Small intestine (tissue), 7 donors: ENCODE measurements at regions not wholly inside any gene's neighbourhood (a gene's known extent, or its start where the extent isn't known, plus 50 kb on each side); places are given as distances from the start of the nearest gene placed in this dataset.
"Not testable (repeated sequence)": the region's sequence is repeated elsewhere in the genome, so short reads cannot be mapped to it uniquely, and the experiment has no call there.

Source experiments
- DNase-seq, 2 donors: peaks; one replicate each; pipeline versions ENCODE4 v3.0.0 to v3.0.0-alpha.2; 2013
- FAIRE-seq: peaks from 2 replicates; lab custom pipeline; 2012; peaks lifted over from hg19 to GRCh38; lab: Jason Lieb, UNC
- H3K27ac ChIP-seq, 3 donors: one replicate each; pipeline ENCODE4 v1.5.1; 2013; ENCODE audit warnings: low read length in 2 of 3, mild to moderate bottlenecking in 2 of 3, control low read depth in 1 of 3, inconsistent platforms in 1 of 3, low read depth in 1 of 3, moderate library complexity in 1 of 3
- H3K27me3 ChIP-seq, 3 donors: one replicate each; pipeline ENCODE4 v1.6.1; 2013; ENCODE audit warnings: low read length in 3 of 3, inconsistent platforms in 1 of 3; ENCODE audit not compliant: control insufficient read depth in 3 of 3, insufficient read depth in 3 of 3
- H3K36me3 ChIP-seq, 3 donors: one replicate each; pipeline ENCODE4 v1.6.1; 2013; ENCODE audit warnings: low read length in 3 of 3, inconsistent platforms in 1 of 3, low read depth in 1 of 3, mild to moderate bottlenecking in 1 of 3, moderate library complexity in 1 of 3; ENCODE audit not compliant: control insufficient read depth in 3 of 3, insufficient read depth in 2 of 3
- H3K4me1 ChIP-seq, 3 donors: one replicate each; pipeline ENCODE4 v1.6.1; 2013; ENCODE audit warnings: low read length in 2 of 3, inconsistent platforms in 1 of 3, low read depth in 1 of 3, mild to moderate bottlenecking in 1 of 3, moderate library complexity in 1 of 3; ENCODE audit not compliant: control insufficient read depth in 3 of 3, insufficient read depth in 2 of 3
- H3K4me3 ChIP-seq, 3 donors: one replicate each; pipeline ENCODE4 v1.5.1; 2013; ENCODE audit warnings: low read length in 3 of 3, control low read depth in 1 of 3, inconsistent platforms in 1 of 3, low read depth in 1 of 3, mild to moderate bottlenecking in 1 of 3, moderate library complexity in 1 of 3
- H3K9me3 ChIP-seq, 2 donors: one replicate each; pipeline ENCODE4 v1.6.1; 2013; ENCODE audit warnings: low read depth in 1 of 2, low read length in 1 of 2; ENCODE audit not compliant: control insufficient read depth in 2 of 2, insufficient read depth in 1 of 2
- WGBS, 3 donors: extraction: QIAGEN DNeasy Blood & Tissue Kit; methylation state at CpG; one replicate each; pipeline ENCODE4 v1.1.7; 2013; 5-methylcytosine and 5-hydroxymethylcytosine counted together
- donor health status: healthy with polysubstance abuse.
- donor health status: control.
- donor health status: control.
- donor health status: Bipolar disorder and iron deficiency.
- donor health status: healthy.

DNA sequence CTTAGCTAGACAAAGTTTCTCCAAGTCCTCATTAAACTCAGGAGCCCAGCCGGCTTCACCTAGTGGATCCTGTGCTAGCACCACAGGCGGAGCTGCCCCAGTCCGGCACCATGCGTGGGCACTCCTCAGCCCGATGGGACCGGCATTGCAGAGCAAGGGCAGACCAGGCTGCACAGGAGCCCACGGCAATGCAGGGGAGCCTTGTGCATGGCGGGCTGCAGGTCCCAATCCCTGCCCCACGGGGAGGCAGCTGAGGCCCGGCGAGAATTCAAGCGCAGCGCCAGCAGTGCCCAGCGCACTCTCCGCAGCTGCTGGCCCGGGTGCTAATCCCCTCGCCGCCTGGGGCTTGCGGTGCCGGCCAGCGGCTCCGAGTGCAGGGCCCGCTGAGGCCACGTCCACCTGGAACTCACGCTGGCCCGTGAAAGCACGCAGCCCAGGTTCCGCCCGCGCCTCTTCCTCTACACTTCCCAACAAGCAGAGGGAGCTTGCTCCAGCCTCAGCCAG, 292.3 kb upstream of the EYS start:
- H3K4me3 ChIP-seq = no peak overlapping the region
- peaks cover 4 to 10% of the 10 kb centered on the region in 2 donors for H3K9me3 ChIP-seq
- WGBS, 3 donors = 92 to 95% (median 94%) methylated on average over 29 to 30 of the region's 30 CpGs
- no peak overlapping the region for H3K27ac ChIP-seq
- DNase-seq (no peak), FAIRE-seq (no peak)
- no peaks in the 10 kb centered on the region for H3K27me3 ChIP-seq
- no peaks in the 10 kb centered on the region for H3K36me3 ChIP-seq
- H3K4me1 ChIP-seq = no peaks in the 10 kb centered on the region

DNA sequence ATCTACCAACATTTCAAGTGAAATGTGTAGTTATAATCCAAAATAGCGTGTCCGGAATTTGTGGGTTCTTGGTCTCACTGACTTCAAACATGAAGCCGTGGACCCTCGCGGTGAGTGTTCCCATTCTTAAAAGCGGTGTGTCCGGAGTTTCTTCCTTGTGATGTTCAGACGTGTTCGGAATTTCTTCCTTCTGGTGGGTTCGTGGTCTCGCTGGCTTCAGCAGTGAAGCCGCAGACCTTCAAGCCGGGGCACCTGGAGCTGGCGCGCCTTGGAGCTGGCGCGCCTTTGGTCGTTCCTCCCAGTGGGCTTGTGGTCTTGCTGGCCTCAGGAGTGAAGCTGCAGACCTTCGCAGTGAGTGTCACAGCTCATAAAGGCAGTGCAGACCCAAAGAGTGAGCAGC, 291.5 kb upstream of the EYS start:
- Histone ChIP-seq H3K36me3 (no peaks in the 10 kb centered on the region), H3K9me3 (peaks cover 4 to 10% of the 10 kb centered on the region in 2 donors), H3K4me3 (no peak overlapping the region), H3K27ac (no peak overlapping the region), H3K4me1 (no peaks in the 10 kb centered on the region), H3K27me3 (no peaks in the 10 kb centered on the region)
- FAIRE-seq = no peak
- 93 to 97% (median 96%) methylated on average over 19 of the region's 19 CpGs for WGBS, 3 donors
- DNase-seq = no peak

DNA sequence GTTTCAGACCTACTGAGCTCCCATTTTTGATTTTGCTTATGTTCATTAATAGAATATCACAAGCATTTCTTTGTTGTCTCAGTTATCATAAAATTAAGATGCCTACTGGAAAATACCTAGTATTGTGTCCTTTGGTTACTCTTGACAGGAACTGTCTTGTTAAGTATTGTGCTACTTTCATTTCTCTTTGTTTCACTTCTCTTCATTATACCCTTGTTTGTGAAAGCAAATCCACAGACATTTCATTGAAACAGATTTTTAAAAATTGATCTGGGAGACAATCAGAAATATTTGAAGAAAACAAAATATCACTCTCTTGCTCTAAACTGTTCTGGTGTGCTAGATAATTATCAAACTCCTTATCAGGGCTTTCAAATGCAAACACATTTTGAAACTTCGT, 290.5 kb upstream of the EYS start:
- Histone ChIP-seq H3K27ac (no peak overlapping the region), H3K4me1 (no peaks in the 10 kb centered on the region)
- 15 to 57% (median 36%) methylated on average over 1 of the region's 1 CpG for WGBS, 3 donors

DNA sequence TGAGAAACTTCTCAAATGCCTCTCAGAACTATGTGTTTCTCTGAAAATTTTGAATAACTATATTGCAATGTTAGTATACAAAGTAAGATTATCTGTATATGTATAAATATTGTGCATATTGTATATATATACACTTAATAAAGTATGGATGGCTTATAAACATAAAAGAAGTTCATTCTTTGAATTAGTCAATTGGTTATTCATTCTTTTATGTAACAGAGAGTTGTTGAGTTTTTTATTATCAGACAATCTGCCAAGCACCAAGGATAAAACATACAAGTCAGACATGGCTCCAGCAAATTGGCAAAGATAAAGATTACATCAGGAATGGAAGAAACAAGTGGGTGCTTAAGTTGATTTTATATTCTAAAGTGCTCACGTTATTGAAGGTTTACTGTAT, 289.1 kb upstream of the EYS start:
- H3K4me3 ChIP-seq = no peak overlapping the region
- H3K27ac ChIP-seq = no peak overlapping the region
- H3K36me3 ChIP-seq = no peaks in the 10 kb centered on the region
- peak; percentile 10 for FAIRE-seq
- peaks cover 4 to 10% of the 10 kb centered on the region in 2 donors for H3K9me3 ChIP-seq
- 71 to 90% (median 90%) methylated on average over 1 of the region's 1 CpG for WGBS, 3 donors
- no peaks in the 10 kb centered on the region for H3K4me1 ChIP-seq
- DNase-seq = no peak
- no peaks in the 10 kb centered on the region for H3K27me3 ChIP-seq

More for the DNA sequence above, 290.5 kb upstream of the EYS start:
- peaks cover 4 to 10% of the 10 kb centered on the region in 2 donors for H3K9me3 ChIP-seq
- FAIRE-seq (no peak), DNase-seq (no peak)
- no peaks in the 10 kb centered on the region for H3K27me3 ChIP-seq
- H3K4me3 ChIP-seq = no peak overlapping the region
- no peaks in the 10 kb centered on the region for H3K36me3 ChIP-seq

- 84 to 93% (median 92%) methylated on average over 5 of the region's 5 CpGs for WGBS, 3 donors
- Histone ChIP-seq H3K27me3 (no peaks in the 10 kb centered on the region), H3K4me3 (no peak overlapping the region), H3K4me1 (no peaks in the 10 kb centered on the region), H3K9me3 (peaks cover 1 to 9% of the 10 kb centered on the region in 2 donors), H3K36me3 (no peaks in the 10 kb centered on the region), H3K27ac (no peak overlapping the region)
- DNase-seq (no peak), FAIRE-seq (no peak)
Observed at GRCh38 chr6:65989676-65990075, 282.6 kb upstream of the EYS start.

- WGBS, 3 donors = 47 to 58% (median 48%) methylated on average over 1 of the region's 1 CpG
- no peak overlapping the region for H3K4me3 ChIP-seq
- H3K27ac ChIP-seq = no peak overlapping the region
- H3K4me1 ChIP-seq = no peaks in the 10 kb centered on the region
- no peaks in the 10 kb centered on the region for H3K27me3 ChIP-seq
- H3K36me3 ChIP-seq = no peaks in the 10 kb centered on the region
- peaks cover 1 to 9% of the 10 kb centered on the region in 2 donors for H3K9me3 ChIP-seq
- FAIRE-seq = no peak
- no peak for DNase-seq
Observed at GRCh38 chr6:65988006-65988405, 281.0 kb upstream of the EYS start.

DNA sequence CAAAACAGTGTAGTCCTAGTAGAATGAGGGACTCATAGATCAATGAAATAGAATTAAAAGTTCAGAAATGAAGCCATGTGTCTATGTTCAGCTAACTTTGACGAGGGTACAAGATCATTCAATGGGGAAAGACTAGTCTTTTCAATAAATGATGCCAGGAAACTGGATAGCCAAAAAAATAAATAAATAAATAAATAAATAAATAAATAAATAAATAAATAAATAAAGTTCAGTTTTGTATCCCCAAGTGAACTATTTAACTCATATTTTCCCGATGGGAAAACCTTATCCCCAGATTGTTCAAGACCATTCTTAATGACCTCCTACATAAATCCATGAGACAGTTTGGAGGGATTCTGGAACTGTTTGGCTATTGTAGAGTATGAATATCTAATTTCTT, 277.1 kb upstream of the EYS start:
- H3K4me3 ChIP-seq = no peak overlapping the region

DNA sequence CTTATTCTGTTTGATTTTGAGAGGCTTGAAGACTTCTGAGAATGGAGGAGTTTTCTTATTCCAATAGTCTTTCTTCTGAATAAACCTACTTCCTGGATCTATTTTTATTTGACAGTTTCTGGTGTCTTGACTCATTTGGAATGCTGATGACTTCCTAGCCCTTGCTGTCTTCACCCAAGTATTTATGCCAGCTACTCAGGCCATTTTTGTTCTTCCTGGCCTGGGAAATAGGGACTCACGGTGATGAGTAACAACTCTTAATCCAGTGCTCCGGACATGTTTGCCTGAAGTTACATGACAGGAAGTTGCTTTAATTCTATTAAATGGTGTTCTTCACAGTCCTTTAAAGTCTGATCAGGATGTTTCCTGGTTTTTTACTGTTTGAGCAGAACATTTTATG, 272.1 kb upstream of the EYS start:
- Histone ChIP-seq H3K4me3 (no peak overlapping the region), H3K27ac (no peak overlapping the region), H3K9me3 (no peaks in the 10 kb centered on the region), H3K27me3 (no peaks in the 10 kb centered on the region), H3K4me1 (no peaks in the 10 kb centered on the region), H3K36me3 (no peaks in the 10 kb centered on the region)
- FAIRE-seq = no peak
- WGBS, 3 donors = 73 to 88% (median 87%) methylated on average over 2 of the region's 2 CpGs
- no peak for DNase-seq

More for the DNA sequence above, 277.1 kb upstream of the EYS start:
- no peaks in the 10 kb centered on the region for H3K36me3 ChIP-seq
- 77 to 84% (median 84%) methylated on average over 2 of the region's 2 CpGs for WGBS, 3 donors
- H3K4me1 ChIP-seq = no peaks in the 10 kb centered on the region
- H3K27ac ChIP-seq = no peak overlapping the region
- no peaks in the 10 kb centered on the region for H3K27me3 ChIP-seq
- no peak for FAIRE-seq
- no peaks in the 10 kb centered on the region for H3K9me3 ChIP-seq
- DNase-seq = no peak

DNA sequence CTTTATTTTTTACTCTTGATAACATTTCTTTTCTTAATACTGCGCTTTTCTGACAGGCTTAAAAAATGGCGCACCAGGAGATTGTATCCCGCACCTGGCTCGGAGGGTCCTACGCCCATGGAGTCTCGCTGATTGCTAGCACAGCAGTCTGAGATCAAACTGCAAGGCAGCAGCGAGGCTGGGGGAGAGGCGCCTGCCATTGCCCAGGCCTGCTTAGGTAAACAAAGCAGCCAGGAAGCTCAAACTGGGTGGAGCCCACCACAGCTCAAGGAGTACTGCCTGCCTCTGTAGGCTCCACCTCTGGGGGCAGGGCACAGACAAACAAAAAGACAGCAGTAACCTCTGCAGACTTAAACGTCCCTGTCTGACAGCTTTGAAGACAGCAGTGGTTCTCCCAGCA, 264.2 kb upstream of the EYS start:
- not testable (repeated sequence) for FAIRE-seq, H3K36me3 ChIP-seq
- 82 to 87% (median 83%) methylated on average over 9 of the region's 9 CpGs for WGBS, 3 donors

More for the DNA sequence above, 264.2 kb upstream of the EYS start:
- not testable (repeated sequence) for H3K27me3 ChIP-seq, H3K9me3 ChIP-seq, H3K27ac ChIP-seq, H3K4me1 ChIP-seq, H3K4me3 ChIP-seq, DNase-seq
